ENCODE measurements at regions not wholly inside any gene's neighbourhood (a gene's known extent, or its start where the extent isn't known, plus 50 kb on each side); places are given as distances from the start of the nearest gene placed in this dataset.

GRCh38 chr16:80345701-80346100, 195.1 kb upstream of the DYNLRB2 start:
- TF ChIP-seq FOXP2 (optimal IDR thresholded peaks at IDR 0.05; ENCODE audit: control extremely low read depth, extremely low read length, insufficient read depth) (no peak), POLR2AphosphoS5 (IDR thresholded peaks at IDR 0.05; ENCODE audit: borderline replicate concordance, low read depth, low read length) (no peak)
